ENCODE measurements at regions not wholly inside any gene's neighbourhood (a gene's known extent, or its start where the extent isn't known, plus 50 kb on each side); places are given as distances from the start of the nearest gene placed in this dataset.
"Not testable (repeated sequence)": the region's sequence is repeated elsewhere in the genome, so short reads cannot be mapped to it uniquely, and the experiment has no call there.

GRCh38 chr13:31608780-31609179 is 130.5 kb upstream of the RXFP2 start:
- not testable (repeated sequence) for TF ChIP-seq CTCF (conservative IDR thresholded peaks at IDR 0.05; ENCODE audit: low read length); EZH2phosphoT487 (IDR thresholded peaks at IDR 0.05; ENCODE audit: borderline replicate concordance, low read depth, low read length)
